Stimulated activated CD8-positive, alpha-beta memory T cell treated with anti-CD3 and anti-CD28 coated beads, Interleukin-15, amount 100 ng/mL, for 48 hours (primary cell): ENCODE measurements at regions not wholly inside any gene's neighbourhood (a gene's known extent, or its start where the extent isn't known, plus 50 kb on each side); places are given as distances from the start of the nearest gene placed in this dataset.

Experiments used
- DNase-seq, 2 donors: peaks; one replicate each; pipeline ENCODE4 v3.0.0-alpha.2; 2020; ENCODE audit warnings: low read depth in 2 of 2

DNA sequence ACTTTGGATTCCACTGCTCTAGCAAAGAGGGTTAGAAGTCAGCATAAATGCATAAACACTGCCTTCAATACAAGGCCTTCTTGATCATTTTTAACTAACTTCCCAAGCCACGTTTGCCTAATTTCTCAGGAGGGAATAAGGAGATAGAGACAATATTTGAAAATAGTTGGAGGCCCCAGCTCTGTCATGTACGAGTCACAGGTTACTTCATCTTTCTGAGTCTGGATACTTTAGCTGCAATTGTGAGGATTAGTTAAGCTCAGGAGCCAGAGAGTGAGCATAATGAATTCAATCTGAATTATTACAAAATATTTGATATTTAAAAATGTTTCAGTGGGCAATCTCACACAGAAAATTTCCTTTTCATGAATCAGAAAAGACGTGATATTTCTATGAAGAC, 298.9 kb downstream of the SHOX2 start:
- no peak for DNase-seq

DNA sequence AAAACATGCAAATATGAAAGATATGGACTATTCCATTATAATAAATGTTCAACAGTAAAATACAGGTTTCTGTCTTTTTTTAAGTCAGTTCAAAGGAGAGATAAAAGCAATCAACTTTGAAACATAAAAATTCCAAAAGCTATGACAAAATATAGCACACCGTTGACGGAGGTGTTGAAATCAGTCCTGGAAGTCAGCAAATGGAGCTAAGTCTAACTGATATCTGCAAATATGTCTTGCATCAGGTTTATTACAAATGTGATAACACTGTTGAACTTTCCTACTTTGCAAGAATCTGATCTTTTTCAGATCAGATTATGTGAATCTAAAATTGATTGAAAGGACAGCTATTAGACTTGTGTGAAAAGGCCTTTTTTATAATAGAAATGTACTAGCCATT, 300.7 kb downstream of the SHOX2 start:
- no peak for DNase-seq

DNA sequence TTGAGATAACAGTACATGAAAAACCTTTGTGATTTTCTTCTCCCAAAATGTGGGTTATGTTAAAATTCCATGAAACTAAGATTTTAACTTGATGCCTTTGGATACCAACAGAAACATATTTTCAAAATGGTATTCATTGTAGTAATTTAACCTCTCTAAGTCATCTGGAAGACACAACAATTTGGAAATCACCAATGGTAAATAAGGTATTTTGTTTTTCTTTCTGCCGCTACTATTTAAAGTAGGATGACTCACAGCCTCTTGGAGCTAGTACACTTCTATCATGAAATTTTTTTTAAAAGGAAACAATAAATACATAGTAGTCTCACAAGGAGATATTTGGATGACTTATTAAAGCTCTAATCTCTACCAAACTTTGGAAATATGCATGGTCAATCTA, 291.6 kb upstream of the VEPH1 start:
- no peak for DNase-seq

DNA sequence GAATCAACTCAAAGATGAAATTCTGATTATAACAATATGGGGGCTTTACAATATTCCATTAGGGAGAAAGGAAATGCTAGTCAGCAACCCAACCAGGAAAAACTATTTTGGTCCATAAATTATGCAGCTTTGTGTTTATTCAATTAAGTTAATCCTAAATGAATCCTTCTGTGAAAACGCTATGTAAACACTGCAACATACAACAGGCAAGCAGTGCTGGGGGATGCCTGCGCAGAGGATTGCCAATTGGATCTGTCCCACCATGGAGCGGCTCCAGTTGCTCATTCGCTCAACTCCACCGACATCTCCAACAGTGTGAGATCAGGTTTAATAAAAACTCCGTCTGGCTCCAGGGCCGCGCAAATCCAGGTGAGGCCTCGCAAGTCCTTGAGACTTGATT, 290.5 kb upstream of the VEPH1 start:
- no peak for DNase-seq

DNA sequence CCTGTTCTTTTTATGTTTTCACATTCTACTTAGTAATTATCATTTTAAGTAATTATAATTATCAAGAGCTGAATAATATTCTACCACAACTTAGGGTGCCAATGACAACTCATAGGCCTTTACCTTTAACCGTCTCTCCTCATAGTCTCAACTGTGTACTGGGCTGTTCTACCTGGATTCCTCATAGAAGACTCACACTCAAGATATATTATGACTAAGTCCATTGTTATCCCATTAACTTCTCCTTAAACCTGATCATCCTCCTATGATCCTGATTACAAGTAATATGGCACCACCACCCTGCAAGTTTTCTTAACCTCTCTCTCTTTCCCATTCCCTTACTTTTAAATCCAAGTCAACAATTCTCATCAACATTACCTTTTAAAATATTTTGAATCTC, 285.9 kb upstream of the VEPH1 start:
- DNase-seq = no peak

DNA sequence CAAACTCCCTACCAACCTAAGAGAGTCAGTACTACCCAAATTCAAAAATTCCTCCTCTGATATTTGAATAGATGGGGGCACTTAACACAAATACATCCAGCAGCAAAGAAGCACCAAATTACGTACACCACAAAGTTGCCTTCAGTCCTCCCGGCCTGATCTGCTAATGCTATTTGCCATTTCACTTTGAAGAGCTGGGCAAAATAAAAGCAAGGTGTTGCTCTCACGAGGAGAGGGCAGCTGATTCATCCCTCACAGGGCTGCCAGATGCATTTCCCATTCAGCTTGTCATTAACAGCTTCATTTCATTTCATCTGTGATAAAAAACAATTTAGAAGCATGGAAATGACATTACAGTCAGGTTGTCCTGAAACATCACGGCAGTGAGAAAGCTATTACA, 283.4 kb upstream of the VEPH1 start:
- DNase-seq = no peak

DNA sequence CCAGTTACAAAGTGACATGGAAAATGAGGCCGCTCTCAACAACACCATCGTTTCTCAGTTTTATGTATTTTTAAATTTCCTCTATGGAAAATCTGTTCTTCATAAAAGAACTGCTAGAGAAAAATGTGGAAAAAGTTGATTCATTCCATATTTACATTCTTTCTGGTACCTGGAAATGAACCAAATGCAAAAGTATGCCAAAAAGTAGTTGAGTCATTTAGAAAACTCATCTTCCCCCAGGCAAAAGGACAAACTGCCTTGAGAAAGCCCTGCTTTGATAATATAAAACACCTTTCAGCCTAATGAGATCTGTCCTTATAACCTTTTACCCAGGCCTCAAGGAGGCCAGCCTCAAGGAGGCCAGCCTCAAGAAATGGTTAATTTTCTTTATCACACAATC, 283.0 kb upstream of the VEPH1 start:
- no peak for DNase-seq

DNA sequence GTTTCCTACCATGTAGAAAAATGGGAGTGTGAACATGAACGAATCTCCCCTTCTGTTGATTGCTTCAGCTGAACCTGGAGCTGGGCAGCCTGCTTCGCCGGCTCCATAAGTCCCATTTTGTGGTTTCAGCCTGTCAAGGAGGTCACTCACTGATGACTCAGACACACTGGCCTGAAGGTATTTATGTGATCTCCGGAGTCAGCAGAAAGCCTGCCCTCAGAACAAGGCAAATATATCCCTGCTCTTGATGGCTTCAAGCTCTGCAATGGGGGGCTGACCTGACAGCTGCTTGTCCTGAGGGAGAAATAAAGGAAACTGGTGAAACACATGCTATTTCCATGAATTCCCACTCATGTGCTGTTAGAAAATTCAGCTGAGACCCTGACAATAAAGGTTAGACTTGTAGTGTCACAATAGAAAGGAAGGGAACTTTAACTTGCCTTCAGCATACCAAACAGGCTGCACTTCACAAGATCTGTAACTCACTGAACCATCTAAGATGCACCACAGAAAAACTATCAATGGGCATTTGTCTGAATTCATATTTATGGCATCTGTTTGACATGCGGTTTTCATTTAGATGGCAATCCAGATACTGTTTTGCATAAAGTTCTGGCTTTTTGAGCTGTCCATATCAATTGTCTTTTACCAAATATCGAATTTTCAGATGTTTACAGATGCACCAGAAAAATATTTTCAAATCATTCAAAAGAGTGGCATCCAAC, 282.0 kb upstream of the VEPH1 start:
- DNase-seq = no peak

DNA sequence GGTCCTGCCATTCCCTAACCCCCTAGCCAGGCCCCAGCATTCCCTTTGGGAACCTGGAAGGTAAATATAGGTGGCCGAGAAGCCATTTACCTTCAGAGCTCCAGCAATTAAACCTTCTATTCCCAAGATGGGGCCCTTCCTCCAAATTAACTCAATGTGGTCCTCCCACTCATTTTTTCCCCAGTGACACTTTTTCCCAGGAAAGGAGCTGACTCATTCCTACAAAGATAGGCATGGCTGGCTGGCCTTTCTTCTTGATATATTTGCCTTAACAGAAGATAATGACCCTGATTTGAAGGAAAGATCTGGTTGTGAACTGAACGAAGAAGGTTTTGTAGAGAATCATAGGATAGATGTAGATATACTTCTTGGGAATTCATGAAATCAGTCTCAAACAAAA, 279.0 kb upstream of the VEPH1 start:
- no peak for DNase-seq

DNA sequence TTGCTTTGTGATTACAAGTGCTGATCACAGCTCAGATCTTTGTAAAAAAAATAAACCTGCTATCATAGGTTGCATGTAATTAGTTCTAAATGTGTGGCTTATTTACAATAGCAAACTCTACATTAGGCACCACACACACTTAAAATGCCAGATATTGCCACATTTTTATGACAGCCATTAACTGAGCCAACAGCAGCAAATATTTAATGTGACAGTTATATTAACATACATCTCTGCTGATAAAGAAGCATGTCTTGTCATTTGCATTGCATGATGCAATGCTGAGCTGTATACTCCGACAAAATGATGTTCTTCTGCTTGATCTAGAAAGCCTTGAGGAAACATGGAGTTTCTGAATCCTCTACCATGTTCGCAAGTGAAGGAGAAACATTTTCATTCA, 273.6 kb upstream of the VEPH1 start:
- DNase-seq = no peak

DNA sequence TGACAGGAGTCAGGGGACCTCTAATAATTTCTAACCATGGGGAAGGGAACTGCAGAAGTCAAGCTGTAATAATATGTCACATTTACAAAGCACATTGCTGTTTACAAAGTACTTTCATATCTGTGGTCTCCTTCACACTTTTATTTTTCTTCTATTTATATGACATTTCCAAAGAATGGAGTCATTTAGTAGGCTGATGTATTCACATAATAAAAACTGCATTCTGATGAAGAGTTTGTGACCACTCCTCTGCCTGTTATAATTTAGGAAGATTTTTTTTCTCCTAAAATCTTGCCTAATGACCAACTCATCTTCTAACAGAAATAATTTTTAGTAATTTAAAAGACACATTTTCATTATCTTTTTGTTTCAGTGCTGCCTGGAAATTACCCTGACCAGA, 272.2 kb upstream of the VEPH1 start:
- DNase-seq = no peak

DNA sequence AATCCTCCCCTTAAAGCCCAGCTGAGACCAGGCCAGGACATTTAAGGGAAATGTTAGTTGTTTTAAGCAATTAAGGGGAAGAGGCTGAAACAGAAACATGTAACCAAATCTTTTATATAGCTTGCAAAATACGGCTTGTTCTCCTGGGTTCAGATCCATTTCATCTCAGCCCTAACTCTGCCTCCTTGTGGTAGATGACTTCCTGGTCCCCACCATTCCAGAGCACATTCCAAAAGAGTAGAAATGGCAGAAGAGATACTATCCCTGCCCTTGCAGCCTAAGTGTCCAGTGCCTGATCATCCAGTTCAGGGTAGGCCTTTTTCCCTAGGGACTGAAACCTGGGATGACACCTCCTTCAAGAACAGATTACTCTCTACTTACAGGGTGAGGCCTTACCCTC, 266.2 kb upstream of the VEPH1 start:
- DNase-seq = no peak

DNA sequence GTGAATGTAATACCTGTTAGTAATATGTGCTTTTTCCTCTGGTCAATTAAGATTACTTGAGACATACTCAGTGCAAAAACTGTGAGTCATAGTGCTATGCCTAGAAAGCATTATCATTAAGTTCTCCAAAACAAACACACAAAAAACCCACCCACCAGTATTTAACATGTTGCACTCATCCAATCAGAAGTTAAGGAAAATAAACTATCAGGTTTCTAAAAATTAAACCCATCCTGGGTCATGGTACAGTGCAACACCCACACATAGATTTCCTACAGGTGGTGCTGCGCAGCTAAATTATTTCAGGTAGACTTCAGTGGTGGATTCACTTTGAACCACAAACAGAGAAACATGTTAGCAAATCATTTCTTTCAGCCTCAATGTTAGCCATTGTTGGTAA, 264.4 kb upstream of the VEPH1 start:
- DNase-seq = no peak

DNA sequence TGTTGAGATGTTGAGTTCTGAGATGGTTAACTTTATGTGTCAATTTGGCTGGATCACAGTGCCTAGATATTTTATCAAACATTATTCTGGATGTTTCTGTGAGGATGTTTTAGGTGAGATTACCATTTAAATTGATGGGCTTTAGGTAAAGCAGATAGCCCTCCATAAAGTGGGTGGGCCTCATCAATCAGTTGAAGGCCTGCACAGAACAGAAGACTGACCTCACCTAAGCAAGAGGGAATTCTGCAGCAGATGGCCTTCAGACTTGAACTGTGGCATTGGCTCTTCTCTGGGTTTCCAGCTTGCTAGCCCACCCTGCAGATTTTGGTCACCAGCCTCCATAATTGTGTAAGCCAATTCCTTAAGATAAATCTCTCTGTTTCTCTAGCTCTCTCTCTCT, 260.4 kb upstream of the VEPH1 start:
- no peak for DNase-seq

DNA sequence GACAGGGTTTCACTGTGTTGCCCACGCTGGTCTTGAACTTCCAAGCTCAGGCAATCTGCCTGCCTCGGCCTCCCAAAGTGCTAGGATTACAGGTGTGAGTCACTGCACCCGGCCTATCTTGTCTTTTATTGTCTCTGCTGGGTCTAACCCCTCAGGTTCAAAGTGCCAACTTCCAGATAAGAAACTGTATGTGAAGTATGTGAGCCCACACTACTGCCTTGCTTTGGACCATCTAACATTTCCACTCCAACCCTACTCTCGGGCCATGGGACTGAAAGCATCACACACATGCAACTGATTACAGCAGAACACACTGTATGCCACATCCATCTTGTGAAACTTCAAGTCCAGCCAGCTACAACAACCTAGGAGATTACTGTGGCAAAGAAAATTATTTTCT, 256.1 kb upstream of the VEPH1 start:
- DNase-seq = no peak

DNA sequence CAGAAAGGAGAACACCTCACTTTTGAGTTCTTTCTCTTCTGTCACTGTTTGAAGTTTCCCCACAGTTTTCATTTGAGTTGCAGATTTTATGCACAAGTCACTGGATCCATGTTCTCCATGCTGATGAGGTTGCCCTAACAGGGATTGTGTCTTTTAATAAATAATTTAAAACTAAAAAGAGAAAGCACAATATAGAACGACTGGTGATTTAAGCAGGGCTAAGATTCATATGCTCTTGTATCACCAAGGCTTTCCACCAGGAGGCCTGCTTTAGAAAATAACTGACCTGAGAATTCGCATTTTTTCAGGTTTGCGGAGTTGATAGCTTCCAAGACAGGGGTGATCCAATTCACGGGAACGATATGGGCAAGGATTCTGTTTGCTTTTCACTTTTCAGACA, 252.0 kb upstream of the VEPH1 start:
- no peak for DNase-seq

DNA sequence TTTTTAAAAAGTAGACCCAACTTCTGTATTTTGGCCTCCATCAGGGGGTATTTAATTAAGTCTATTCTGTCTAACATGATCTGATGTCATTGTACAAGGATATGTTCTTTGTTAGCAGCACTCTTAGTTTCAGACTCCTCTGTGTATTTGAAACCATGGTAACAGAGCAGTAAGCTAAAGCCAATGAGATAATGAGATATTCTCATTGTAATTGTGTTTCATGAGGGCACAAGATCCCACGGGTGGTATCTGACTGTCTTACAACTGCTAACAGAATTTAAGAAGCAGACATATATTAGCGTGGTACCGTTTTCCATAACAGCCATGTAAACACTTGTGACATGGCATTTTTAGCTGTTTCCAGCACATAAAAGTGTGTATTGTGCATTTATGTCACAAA, 251.2 kb upstream of the VEPH1 start:
- DNase-seq = no peak

DNA sequence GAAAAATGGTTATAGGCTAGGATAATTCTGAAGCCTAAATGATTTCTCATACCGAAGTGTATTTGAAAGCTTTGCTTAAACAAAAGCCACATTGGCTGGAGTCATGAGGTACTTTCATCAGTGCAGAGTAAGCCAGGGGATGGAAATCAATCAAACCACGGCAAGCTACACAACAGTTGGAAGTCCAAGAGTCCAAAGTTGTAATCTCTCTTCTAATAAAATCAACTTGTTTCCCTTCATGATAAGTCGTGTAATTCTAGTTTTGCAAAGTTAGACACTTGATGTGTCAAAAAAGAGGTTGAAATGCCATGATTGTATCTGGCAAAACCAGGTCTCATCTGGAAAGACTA, 250.5 kb upstream of the VEPH1 start:
- DNase-seq = no peak

DNA sequence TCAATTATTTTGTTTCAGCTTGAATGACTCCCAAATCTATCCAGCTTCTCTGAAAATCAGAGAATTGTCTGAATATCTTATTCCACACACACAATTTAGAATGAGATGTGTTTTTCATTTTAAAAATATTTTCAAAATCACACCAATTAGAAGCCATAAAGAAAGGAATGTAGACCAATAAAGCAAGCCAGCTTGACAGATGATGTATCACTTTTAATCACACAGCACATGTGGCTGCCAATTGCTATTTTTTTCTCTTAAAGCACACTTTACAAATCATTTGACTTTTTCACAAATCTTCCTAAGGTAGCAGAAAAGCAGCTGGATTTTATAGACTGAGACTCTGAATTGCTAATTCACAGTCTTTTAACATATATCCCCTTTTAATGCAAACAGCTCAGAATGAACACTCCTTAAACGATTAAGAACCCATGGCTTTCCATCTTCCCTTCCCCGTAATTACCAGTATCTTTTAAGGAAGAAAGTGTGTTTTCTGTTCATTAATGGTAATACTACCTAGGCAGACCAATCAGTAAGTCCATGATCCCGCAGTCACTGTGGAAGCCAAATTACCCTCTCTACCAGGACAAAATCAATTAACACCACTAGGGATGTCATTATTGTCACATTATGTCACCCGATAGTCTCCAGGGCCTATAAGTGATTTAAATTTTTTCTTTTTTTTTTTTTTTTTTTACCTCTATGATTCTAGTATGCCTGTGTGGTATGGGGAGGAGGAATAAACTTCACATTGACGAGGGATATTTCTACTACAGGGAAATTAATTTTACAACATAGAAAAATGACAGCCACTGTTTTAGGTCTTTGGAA, 250.0 kb upstream of the VEPH1 start:
- no peak for DNase-seq

DNA sequence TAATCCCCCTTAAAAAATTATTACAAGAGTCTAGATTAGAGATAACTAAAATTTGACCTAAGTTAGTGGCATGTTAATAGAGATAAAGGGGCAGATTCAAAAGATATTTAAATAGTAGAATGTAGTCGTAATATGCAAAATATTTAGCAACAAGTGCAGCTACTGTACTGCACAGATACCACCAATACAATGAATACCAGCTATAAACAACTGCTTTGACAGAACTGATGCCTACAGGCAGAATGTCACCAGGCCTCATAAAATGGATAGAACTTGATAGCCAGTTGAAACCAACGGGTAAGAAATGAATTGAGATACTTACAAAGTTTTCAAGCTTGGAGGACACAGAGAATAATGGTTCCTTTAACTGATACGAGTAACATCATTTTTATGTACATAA, 249.3 kb upstream of the VEPH1 start:
- DNase-seq = no peak

DNA sequence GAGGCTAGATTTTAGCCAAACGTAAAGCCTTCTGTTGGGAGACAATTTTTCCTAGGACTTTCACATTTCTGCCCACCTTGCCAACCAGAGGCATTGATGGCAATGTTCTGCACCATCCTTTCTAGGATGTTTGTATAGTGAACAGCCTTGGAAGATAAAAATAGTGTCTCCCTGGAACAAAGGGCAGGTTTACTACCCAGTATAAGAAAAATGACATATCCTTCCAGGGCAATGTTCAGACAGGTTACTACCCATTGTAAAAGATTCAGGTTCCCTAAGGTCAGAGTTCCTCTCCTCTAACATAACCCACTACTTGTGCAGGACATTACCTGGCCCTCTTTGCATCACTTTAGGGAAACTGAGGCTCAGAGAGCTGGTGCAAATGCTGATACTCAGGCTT, 248.2 kb upstream of the VEPH1 start:
- no peak for DNase-seq

DNA sequence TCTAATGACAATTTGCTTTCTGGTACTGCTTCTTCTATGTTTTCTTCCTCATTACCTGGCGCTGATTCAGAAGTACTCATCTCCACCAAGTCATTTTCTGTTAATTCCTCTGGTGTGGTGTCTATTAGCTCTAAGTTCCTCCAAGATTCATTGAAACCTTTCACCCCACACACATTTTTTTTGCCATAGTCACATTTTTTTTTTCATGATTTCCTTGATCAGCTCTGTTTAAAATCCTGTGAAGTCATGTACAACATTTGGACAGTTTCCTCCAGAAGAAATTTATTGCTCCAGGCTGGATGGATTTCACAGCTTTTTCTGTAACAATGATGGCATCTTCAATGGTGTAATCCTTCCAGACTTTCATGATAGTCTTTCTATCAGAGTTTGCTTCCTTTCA, 243.2 kb upstream of the VEPH1 start:
- DNase-seq = no peak

DNA sequence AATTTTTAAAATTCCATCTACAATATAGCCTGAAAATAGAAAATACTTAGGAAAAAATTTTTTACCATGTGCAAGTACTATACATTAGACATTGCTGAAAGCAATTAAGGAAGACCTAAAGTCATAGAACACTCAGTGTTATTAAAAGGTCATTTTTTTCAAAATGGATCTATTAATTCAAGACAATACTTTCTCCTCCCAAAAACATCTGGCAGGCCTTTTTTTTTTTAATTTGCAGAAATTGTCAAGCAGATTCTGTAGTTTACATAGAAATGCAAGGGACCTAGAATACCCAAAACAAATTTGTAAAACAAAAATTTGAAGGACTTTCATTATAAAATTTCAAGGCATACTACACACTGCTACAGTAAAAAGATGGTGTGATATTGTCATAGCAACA, 238.4 kb upstream of the VEPH1 start:
- DNase-seq = no peak

DNA sequence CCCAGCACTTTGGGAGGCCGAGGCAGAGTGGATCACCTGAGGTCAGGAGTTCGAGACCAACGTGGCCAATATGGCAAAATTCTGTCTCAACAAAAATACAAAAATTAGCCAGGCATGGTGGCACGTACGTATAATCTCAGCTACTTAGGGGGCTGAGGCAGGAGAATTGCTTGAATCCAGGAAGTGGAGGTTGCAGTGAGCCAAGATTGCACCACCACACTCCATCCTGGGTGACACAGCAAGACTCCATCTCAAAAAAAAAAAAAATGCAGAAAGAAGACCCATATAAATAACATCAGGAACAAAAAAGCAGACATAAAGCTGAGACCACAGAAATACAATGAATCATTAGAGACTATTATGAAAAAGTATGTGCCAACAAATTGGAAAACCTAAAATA, 235.2 kb upstream of the VEPH1 start:
- DNase-seq = no peak
